ENCODE measurements at regions not wholly inside any gene's neighbourhood (a gene's known extent, or its start where the extent isn't known, plus 50 kb on each side); places are given as distances from the start of the nearest gene placed in this dataset.
"Not testable (repeated sequence)": the region's sequence is repeated elsewhere in the genome, so short reads cannot be mapped to it uniquely, and the experiment has no call there.

- DNase-seq: no peak
Observed at GRCh38 chr10:59435707-59436106, 73.4 kb upstream of the FAM13C start.

- DNase-seq: no peak
Observed at GRCh38 chr10:59434463-59435321, 72.3 kb upstream of the FAM13C start.

- no peak for DNase-seq
Observed at GRCh38 chr10:59433720-59434428, 71.5 kb upstream of the FAM13C start.

- DNase-seq: no peak
Observed at GRCh38 chr10:59432207-59432900, 70.0 kb upstream of the FAM13C start.

DNA sequence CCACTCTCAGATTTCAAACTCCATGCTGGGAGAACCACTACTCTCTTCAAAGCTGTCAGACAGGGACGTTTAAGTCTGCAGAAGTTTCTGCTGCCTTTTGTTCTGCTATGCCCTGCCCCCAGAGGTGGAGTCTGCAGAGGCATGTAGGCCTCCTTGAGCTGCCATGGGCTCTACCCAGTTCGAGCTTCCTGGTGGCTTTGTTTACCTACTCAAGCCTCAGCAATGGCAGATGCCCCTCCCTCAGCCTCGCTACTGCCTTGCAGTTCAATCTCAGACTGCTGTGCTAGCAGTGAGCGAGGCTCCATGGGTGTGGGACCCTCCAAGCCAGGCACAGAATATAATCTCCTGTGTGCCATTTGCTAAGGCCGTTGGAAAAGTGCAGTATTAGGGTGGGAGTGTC lies 51.4 kb upstream of the FAM13C start:
- not testable (repeated sequence) for DNase-seq

Measured in DMS79 treated with DMSO at 0.1 percent for 48 hours (cell line).